BLaER1 (cell line): ENCODE measurements at regions not wholly inside any gene's neighbourhood (a gene's known extent, or its start where the extent isn't known, plus 50 kb on each side); places are given as distances from the start of the nearest gene placed in this dataset.

Experiments
- H3K27ac ChIP-seq: shearing (Covaris generic); formaldehyde crosslinking; 2 replicates; pipeline ENCODE4 v1.8.1; 2022
- H3K27me3 ChIP-seq: shearing (Covaris generic); formaldehyde crosslinking; 2 replicates; pipeline ENCODE4 v1.8.1; 2022
- H3K36me3 ChIP-seq: shearing (Covaris generic); formaldehyde crosslinking; 2 replicates; pipeline ENCODE4 v1.8.1; 2022
- H3K4me1 ChIP-seq: shearing (Covaris generic); formaldehyde crosslinking; 2 replicates; pipeline ENCODE4 v1.8.1; 2022
- H3K4me2 ChIP-seq: shearing (Covaris generic); formaldehyde crosslinking; 2 replicates; pipeline ENCODE4 v1.8.1; 2022
- H3K4me3 ChIP-seq: shearing (Covaris generic); formaldehyde crosslinking; 2 replicates; pipeline ENCODE4 v1.8.1; 2022
- H3K9ac ChIP-seq: shearing (Covaris generic); formaldehyde crosslinking; 2 replicates; pipeline ENCODE4 v1.8.1; 2022
- H3K9me3 ChIP-seq: shearing (Covaris generic); formaldehyde crosslinking; 2 replicates; pipeline ENCODE4 v1.8.1; 2022
- H4K20me1 ChIP-seq: shearing (Covaris generic); formaldehyde crosslinking; 2 replicates; pipeline ENCODE4 v1.8.1; 2022
- Cebpa-rat ChIP-seq: shearing (Covaris generic); IDR thresholded peaks from 2 replicates; pipeline ENCODE4 v1.8.1; 2022

GRCh38 chr10:29130190-29130673 lies 158.6 kb upstream of the LYZL1 start:
- Histone ChIP-seq H3K4me3 (no peak overlapping the region), H3K4me1 (peaks cover 11% of the 10 kb centered on the region), H3K27ac (no peak overlapping the region), H3K9ac (no peak overlapping the region), H3K36me3 (no peaks in the 10 kb centered on the region), H3K27me3 (no peaks in the 10 kb centered on the region), H4K20me1 (no peaks in the 10 kb centered on the region), H3K9me3 (no peaks in the 10 kb centered on the region), H3K4me2 (no peak overlapping the region)
- no peak for TF ChIP-seq Cebpa-rat

DNA sequence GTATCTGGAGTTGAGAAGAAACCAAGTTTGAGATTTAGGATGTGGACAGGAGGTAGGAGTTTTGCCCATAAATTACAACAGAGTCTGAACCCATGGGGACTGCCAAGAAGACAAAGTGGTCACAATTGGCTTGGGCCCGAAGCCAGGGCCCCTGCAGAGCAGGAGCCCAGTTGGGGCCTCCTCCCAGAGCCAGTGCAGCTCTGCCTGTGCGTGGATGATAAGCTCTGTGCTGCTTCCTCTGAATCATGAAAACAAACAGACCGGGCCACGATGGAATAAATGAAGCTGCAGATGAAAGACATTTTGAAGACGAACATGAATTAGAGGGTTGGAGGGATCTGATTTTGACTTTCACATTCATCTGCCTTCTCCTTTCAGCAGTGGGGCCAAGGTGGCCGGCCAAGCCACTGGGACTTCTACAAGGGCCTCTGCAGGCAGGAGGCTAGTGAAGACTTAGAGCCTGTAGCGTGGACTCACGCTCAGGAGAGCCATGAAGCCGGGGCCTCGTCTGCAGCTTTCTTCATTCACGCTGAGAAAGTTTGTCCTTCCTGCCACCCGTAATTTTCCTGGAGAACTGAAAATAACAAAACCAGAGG lies 156.8 kb upstream of the LYZL1 start:
- Histone ChIP-seq H3K9me3 (no peaks in the 10 kb centered on the region), H4K20me1 (no peaks in the 10 kb centered on the region), H3K36me3 (no peaks in the 10 kb centered on the region), H3K4me3 (no peak overlapping the region), H3K27me3 (no peaks in the 10 kb centered on the region), H3K27ac (no peak overlapping the region), H3K4me2 (peak overlapping the region; percentile 25), H3K4me1 (peaks cover 11% of the 10 kb centered on the region), H3K9ac (no peak overlapping the region)
- TF ChIP-seq Cebpa-rat: no peak

DNA sequence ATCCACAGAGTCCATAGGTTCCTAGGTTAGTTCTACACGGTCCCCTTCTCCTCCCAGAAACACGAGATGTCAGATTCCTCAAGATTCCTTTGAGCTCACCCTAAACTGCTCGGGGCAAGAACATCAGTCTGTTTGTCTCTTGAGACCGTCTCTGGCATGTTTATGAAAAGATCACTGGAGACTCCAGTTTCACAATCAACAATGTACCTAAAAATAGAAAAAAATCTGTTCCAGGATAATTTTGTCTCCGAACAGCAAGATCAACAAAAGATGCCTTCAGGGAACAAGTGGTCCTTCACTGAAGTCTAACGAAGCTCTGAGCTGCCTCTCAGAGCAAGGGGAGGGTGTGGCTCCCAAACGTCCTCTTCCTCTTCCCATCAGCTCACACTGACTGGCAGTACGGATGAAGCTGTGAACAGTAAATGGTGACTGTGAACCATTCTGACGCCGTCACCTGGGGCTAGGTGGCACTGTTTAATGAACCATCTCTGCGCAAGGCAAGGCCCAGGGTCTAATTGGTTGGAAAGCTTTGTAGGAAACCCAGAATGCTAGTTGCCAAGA lies 156.2 kb upstream of the LYZL1 start:
- TF ChIP-seq Cebpa-rat: no peak
- no peak overlapping the region for H3K9ac ChIP-seq

GRCh38 chr10:29135337-29135736 lies 153.5 kb upstream of the LYZL1 start:
- H3K9ac ChIP-seq: no peak overlapping the region
- TF ChIP-seq Cebpa-rat: no peak
- no peak overlapping the region for H3K4me2 ChIP-seq
- no peaks in the 10 kb centered on the region for H4K20me1 ChIP-seq
- no peaks in the 10 kb centered on the region for H3K9me3 ChIP-seq
- peaks cover 11% of the 10 kb centered on the region for H3K4me1 ChIP-seq
- H3K27me3 ChIP-seq: no peaks in the 10 kb centered on the region
- no peak overlapping the region for H3K27ac ChIP-seq
- no peaks in the 10 kb centered on the region for H3K36me3 ChIP-seq
- no peak overlapping the region for H3K4me3 ChIP-seq

More for the DNA sequence above, 156.2 kb upstream of the LYZL1 start:
- Histone ChIP-seq H3K4me2 (peak overlapping the region; percentile 25), H4K20me1 (no peaks in the 10 kb centered on the region), H3K27me3 (no peaks in the 10 kb centered on the region), H3K9me3 (no peaks in the 10 kb centered on the region), H3K36me3 (no peaks in the 10 kb centered on the region), H3K4me3 (no peak overlapping the region), H3K27ac (no peak overlapping the region), H3K4me1 (peaks cover 11% of the 10 kb centered on the region)

DNA sequence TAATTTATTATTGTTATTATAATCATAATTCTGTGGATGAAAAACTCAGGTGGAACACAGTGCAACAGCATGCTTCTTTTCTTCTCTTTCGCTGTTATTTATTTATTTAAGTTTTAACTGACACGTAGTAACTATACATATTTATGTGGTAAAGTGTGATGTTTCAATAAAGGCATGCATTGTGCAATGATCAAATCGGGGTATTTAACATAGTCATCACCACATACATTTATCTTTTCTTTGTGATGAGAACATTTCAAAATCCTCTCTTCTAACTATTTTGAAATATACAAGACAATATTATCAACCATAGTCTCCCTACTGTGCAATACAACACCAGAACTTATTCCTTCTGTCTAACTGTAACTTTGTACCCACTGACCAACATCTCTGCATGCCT lies 152.5 kb upstream of the LYZL1 start:
- H4K20me1 ChIP-seq: no peaks in the 10 kb centered on the region
- H3K36me3 ChIP-seq: no peaks in the 10 kb centered on the region
- peaks cover 11% of the 10 kb centered on the region for H3K4me1 ChIP-seq
- H3K9me3 ChIP-seq: no peaks in the 10 kb centered on the region
- H3K27ac ChIP-seq: no peak overlapping the region
- no peak overlapping the region for H3K4me3 ChIP-seq
- no peak overlapping the region for H3K4me2 ChIP-seq
- H3K9ac ChIP-seq: no peak overlapping the region
- TF ChIP-seq Cebpa-rat: no peak
- H3K27me3 ChIP-seq: no peaks in the 10 kb centered on the region

DNA sequence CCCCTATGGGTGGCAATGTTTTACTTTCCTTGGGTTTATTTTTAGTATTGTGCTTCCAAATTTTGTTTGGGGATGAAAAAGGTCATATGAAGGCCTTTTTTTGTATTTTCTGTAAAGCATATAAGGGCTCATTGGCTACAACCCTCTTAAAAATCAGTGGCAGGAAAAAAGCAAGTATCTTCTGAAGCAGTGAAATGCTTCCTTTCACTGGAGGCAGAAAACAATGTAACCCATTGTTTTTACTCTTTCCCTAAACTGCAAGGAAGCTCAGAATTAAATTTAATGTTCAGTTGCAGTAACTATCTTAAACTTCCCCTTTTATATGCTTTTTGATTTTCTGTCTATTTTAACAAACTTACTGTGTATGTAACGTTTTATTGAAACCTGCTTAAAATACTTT lies 148.7 kb upstream of the LYZL1 start:
- no peak overlapping the region for H3K4me2 ChIP-seq
- H3K36me3 ChIP-seq: no peaks in the 10 kb centered on the region

DNA sequence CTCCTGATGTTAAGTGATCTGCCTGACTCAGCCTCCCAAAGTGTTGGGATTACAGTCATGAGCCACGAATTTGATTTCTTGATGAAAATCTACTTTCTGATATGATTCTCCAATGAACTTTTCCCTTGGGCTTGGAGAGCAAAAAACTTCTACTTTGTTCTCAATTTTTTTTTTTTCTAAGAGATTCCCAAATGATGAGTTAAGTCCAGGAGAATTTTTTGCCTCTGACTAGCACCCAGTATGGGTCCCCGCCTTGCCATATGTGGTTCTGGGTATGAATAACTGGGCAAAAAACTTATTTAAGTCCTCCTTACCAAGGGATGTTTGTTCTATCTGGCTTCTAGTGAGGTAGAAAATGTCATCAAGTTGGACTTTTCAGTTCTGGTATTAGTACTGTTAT lies 147.9 kb upstream of the LYZL1 start:
- no peak for TF ChIP-seq Cebpa-rat
- Histone ChIP-seq H3K27me3 (no peaks in the 10 kb centered on the region), H3K27ac (no peak overlapping the region), H3K4me2 (no peak overlapping the region), H3K4me3 (no peak overlapping the region), H4K20me1 (no peaks in the 10 kb centered on the region), H3K9me3 (no peaks in the 10 kb centered on the region), H3K9ac (no peak overlapping the region), H3K4me1 (no peaks in the 10 kb centered on the region), H3K36me3 (no peaks in the 10 kb centered on the region)

More for the DNA sequence above, 148.7 kb upstream of the LYZL1 start:
- TF ChIP-seq Cebpa-rat: no peak
- Histone ChIP-seq H3K27ac (no peak overlapping the region), H3K4me3 (no peak overlapping the region), H3K4me1 (no peaks in the 10 kb centered on the region), H3K27me3 (no peaks in the 10 kb centered on the region), H4K20me1 (no peaks in the 10 kb centered on the region), H3K9ac (no peak overlapping the region), H3K9me3 (no peaks in the 10 kb centered on the region)

DNA sequence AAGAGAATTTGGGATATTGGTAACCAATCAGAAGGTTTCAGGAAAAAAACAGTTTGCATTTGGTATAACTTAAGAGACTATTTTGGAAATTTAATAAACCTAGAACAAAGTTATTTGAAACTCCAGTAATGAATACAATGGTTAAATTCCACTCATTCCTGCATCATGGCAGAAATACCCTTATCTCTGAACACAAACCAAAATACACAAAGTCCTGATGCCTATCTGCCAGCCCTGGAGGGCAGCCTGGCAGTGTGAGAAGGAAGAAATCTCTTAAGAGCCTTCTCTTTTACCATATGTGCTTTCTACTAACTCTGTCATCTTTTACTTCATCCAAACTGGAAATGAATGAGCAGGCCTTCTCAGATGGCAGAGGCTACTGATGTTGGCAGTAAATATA lies 147.1 kb upstream of the LYZL1 start:
- H3K27ac ChIP-seq: no peak overlapping the region
- no peaks in the 10 kb centered on the region for H3K27me3 ChIP-seq

GRCh38 chr10:29142516-29143314 lies 146.2 kb upstream of the LYZL1 start:
- no peaks in the 10 kb centered on the region for H4K20me1 ChIP-seq
- no peaks in the 10 kb centered on the region for H3K36me3 ChIP-seq
- H3K4me3 ChIP-seq: no peak overlapping the region
- H3K9me3 ChIP-seq: no peaks in the 10 kb centered on the region
- no peak overlapping the region for H3K4me2 ChIP-seq
- no peaks in the 10 kb centered on the region for H3K4me1 ChIP-seq
- no peak overlapping the region for H3K27ac ChIP-seq
- no peaks in the 10 kb centered on the region for H3K27me3 ChIP-seq
- TF ChIP-seq Cebpa-rat: no peak
- H3K9ac ChIP-seq: no peak overlapping the region

More for the DNA sequence above, 147.1 kb upstream of the LYZL1 start:
- Histone ChIP-seq H3K36me3 (no peaks in the 10 kb centered on the region), H3K9me3 (no peaks in the 10 kb centered on the region), H3K4me1 (no peaks in the 10 kb centered on the region), H3K9ac (no peak overlapping the region), H3K4me2 (no peak overlapping the region), H3K4me3 (no peak overlapping the region), H4K20me1 (no peaks in the 10 kb centered on the region)
- TF ChIP-seq Cebpa-rat: no peak

DNA sequence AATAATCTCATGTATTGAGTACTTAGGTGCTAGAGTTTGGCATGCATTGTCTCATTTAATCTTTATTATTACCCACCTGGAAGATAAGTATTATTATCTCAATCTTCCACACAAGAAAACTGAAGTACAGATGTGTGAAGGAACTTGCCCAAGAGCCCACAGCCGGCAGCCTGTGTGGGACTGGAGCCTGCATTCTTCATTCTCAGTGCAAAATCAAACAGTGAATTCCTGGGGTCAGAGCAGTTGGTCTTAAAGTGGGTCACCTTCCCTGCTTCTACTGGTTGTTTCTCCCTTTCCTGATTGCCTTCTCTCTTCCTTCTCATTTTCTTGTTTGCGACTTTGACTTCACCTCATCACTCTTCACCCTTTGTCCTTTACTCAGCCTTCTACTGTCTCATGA lies 144.7 kb upstream of the LYZL1 start:
- Histone ChIP-seq H3K4me3 (no peak overlapping the region), H3K27me3 (no peaks in the 10 kb centered on the region), H4K20me1 (no peaks in the 10 kb centered on the region), H3K9ac (no peak overlapping the region), H3K36me3 (no peaks in the 10 kb centered on the region), H3K27ac (no peak overlapping the region), H3K9me3 (no peaks in the 10 kb centered on the region), H3K4me2 (no peak overlapping the region), H3K4me1 (no peaks in the 10 kb centered on the region)
- no peak for TF ChIP-seq Cebpa-rat
